Right kidney (tissue), 1 donor: ENCODE measurements at regions not wholly inside any gene's neighbourhood (a gene's known extent, or its start where the extent isn't known, plus 50 kb on each side); places are given as distances from the start of the nearest gene placed in this dataset.

Experiments
- DNase-seq: peaks from one replicate; pipeline ENCODE4 v3.0.0-alpha.2; 2016

DNA sequence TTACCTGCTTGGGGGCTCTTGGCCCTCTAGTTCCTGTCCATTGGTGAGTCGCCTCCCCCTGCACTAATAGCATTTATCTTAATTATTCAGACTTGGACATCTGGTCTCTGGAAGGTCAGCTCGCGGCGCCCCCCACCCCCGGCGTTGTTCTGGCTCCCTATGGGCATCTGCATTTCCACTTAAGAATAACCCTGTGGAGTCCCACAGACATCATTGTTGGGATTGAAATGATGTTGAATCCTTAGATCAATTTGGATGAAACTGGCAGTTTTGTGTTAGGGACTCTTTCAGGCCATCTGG, 313.8 kb upstream of the HS6ST1 start:
- no peak for DNase-seq

DNA sequence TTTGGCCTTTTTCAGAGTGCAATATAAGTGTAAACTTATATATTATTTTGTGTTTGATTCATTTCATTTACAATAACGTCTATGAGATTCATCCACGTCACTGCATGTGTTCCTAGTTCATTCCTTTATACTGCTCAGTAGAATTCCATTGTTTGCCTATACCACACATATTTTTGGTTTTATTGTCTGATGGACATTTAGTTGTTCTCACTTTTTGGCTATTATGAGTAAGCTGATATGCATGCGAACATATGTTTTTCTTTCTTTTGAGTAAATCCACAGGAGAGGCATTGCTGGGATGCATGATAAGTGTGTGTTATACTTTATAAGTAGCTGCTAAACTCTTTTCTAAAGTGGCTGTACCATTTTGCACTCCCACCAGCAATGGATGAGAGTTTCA, 314.8 kb upstream of the HS6ST1 start:
- no peak for DNase-seq

DNA sequence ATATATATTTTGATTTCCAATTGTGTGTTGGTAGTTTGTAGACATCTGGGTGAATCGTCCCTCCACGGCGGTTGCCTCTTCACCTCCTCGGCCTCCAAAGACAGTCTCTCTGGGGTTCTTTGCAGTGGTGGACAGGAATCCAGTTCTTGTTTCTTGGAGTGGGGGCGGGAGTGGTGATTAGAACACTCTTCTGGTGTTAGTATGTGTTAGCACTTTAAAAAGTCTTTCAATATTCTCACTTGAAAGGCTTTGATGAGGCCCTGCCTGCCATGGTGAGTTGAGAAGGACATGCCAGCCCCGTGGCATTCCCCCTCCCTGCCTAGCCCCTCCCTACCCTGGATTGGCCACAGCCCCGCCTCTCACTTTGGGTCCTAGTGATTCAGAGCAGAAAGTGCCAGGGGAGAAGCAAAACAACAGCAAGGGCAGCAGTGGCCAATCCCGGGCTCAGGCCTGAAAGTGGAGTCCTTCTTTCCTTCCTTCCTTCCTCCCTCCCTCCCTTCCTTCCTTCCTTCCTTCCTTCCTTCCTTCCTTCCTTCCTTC, 316.8 kb upstream of the HS6ST1 start:
- no peak for DNase-seq

- no peak for DNase-seq
Observed at GRCh38 chr2:128636802-128637147, 318.1 kb upstream of the HS6ST1 start.

DNA sequence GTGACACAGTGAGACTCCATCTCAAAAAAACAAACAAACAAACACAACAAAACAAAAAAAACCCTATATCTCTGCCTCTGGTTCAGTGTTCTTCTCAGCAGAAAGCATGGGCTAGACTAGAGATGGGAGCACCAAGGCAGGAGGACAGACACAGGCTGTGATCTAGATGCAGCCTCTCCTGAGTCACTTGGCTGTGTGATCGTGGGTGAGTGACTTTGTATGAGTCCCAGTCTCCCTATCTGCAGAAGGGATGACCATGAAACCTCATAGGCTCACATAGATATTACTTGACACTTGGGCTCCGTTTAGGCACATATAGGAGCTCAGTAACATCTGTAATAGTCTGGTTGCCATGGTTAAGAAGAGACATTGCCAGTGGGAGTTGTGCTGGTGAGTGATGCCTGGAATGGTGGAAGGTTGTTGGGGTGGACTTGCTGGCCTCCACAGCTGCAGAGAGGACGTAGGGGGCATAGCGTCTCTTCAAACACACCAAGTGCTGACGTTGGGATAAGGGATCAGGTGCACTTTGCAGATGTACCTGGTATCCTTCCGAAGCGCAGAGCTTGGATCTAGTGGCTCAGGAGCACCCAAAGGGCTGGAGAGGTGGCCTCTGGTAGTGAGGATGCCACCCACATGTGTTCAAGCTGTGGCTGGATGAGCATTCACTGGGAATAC, 318.9 kb upstream of the HS6ST1 start:
- DNase-seq, result no peak

GRCh38 chr2:128638341-128639119, 319.9 kb upstream of the HS6ST1 start:
- DNase-seq, result peak; percentile 46

GRCh38 chr2:128639120-128639477, 320.4 kb upstream of the HS6ST1 start:
- no peak for DNase-seq

DNA sequence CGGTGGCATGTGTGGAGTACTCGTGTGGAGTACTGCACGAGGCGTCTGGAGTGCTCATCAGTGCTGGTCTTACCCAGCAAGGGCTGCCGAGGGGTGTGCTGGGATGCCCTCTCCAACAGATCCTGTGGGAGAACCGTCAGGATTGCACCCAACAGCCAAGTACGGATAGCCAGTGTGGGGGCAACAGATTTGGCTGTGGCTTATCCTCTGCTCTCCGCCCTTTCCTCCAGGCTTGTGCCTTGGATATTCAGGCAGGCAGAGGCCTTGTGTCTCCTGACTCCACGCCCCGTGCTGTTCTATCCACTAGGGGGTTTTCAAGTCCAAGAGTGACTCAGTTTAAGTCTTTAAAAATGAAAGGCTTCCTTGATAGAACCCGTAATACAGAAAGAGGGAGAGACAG, 321.0 kb upstream of the HS6ST1 start:
- DNase-seq, result no peak

- no peak for DNase-seq
Observed at GRCh38 chr2:128640166-128640844, 321.6 kb upstream of the HS6ST1 start.

- no peak for DNase-seq
Observed at GRCh38 chr2:128640845-128641360, 322.2 kb upstream of the HS6ST1 start.

DNA sequence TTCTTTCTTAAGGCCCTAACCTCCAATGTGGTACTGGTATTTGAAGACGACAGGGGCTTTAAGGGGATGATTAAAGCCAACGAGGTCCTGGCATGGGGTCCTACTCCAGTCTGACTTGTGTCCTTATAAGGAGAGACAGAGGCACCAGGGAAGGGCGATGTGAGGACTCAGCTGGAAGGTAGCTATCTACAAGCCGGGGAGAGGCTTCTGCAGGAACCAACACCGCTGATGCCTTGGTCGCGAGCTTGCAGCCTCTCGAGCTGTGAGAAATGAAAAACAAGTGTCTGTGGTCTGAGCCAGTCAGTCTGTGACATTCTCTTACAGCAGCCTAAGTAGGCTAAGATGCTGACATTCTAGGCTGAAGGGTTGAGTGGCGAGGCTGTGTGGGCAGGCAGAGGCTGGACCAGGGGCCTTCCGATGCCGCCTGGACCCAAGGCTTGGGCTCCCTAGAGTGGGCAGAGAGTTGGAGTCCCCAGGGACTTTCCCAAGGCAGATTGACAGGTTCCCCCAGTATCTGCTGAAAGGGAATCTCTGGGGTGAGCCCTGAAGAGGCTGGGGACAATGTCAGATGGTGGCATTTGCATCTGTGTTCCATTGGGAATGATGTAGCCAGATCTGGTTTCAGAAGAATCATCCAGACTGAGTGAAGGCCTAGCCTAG, 322.9 kb upstream of the HS6ST1 start:
- no peak for DNase-seq

- DNase-seq, result no peak
Observed at GRCh38 chr2:128642316-128642715, 323.6 kb upstream of the HS6ST1 start.

- DNase-seq, result no peak
Observed at GRCh38 chr2:128642821-128643220, 324.2 kb upstream of the HS6ST1 start.

DNA sequence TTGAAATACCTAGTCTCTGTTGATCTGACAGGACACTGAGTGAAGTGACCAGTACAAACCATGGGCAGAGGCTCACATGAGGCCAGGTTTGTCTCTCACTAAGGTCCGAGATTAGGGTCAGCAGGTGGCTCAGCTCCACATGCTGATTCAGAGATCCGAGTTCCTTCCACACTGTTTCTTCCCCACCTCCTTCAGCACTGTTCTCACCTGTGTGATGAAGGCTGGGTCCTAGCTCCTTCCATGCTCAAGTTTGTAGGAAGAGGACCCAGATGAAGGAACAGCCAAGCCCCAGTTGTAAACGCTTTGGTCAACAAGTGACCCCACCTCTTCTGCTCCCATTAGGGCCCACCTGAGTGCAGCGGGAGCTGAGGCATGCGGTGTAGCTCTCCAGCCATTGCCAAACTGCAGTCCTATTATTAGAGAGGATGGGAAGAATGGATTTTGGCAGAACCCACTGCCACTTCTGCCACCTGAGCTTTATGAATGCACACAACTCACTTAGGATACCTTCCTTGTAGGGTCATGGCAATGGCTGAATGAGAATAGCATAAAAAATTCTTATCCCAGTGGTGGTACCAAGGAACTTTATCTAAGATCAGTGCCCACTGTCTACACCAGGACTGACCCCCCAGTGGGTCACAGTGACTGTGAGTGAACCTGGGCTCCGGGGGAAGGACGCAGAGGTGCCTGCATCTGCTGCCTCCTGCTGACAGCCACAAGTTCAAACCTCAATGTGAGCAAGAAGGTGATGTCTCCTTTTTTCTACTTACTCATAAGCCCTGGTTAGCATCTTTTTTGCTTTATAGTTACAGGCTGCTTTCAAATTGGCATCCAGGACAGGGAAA, 324.8 kb upstream of the HS6ST1 start:
- DNase-seq, result no peak

- DNase-seq, result no peak
Observed at GRCh38 chr2:128644156-128644555, 325.5 kb upstream of the HS6ST1 start.

- DNase-seq, result no peak
Observed at GRCh38 chr2:128644718-128645256, 326.1 kb upstream of the HS6ST1 start.

GRCh38 chr2:128645631-128646030, 327.0 kb upstream of the HS6ST1 start:
- no peak for DNase-seq

- DNase-seq, result no peak
Observed at GRCh38 chr2:128646091-128646490, 327.4 kb upstream of the HS6ST1 start.

DNA sequence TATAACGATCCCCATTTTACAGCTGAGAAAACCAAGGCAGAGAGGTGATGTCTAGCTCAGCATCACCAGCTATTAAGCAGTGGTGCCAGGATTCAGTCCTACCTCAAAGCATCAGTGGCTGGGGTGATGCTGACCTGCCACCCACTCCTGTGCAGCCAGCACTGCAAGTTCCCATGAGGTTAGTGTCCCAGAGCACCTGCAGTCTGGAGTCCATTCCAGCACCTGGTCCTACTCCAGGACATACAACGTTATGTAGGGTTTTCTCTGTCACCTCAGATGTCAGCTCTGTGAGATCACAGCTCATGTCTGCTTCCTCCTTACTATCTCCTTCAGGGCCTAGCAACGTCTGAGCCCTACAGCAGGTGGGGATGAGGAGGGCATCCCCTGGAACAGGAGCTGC, 328.0 kb upstream of the HS6ST1 start:
- no peak for DNase-seq

DNA sequence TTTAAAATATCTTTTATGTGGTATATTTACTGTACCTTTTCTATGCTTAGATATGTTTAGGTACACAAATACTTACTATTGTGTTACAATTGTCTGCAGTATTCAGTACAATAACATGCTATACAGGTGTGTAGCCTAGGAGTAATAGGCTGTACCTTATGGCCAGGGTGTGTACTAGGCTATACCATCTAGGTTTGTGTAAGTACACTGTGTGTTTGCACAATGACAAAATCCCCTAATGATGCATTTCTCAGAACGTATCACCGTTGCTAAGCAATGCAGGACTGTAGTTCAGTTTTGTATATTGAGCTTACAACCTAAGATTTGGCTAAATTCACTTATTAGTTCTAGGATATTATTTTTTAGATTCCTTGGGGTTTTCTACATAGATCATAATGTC, 332.3 kb upstream of the HS6ST1 start:
- no peak for DNase-seq

DNA sequence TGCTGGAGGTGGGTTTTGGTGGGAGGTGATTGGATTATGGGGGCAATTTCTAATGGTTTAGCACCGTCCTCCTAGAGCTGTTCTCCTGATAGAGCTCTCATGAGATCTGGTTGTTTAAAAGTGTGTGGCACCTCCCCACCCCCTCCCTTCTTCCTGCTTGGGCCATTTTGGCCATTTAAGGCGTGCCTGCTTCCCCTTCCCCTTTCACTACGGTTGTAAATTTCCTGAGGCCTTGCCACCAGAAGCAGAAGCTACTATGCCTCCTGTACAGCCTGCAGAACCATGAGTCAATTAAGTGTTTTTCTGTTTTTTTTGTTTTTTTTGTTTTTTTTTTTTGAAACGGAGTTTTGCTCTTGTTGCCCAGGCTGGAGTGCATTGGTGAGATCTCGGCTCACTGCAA, 335.7 kb upstream of the HS6ST1 start:
- DNase-seq, result no peak

DNA sequence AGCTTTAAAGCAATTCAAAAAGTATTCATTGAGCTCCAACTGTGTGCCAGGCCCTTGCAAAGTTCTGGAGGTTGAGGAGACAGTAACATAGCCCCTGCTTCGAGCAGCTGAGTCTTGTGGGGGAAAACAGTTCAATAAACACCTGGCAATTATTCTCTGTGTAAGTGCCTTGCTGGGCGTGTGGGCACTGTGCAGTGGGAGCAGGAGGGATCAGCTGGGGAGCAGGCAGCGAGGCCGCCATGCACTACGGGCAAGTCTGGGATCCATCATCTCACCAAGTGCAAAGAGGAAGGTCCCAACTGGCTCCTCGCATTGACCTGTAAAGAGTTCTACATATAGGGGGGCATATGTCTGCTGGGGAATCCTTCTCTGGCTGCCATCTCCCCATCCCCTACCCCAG, 342.2 kb upstream of the HS6ST1 start:
- no peak for DNase-seq
